ENCODE measurements at regions not wholly inside any gene's neighbourhood (a gene's known extent, or its start where the extent isn't known, plus 50 kb on each side); places are given as distances from the start of the nearest gene placed in this dataset.

GRCh38 chr9:85216601-85217000 lies 525.2 kb downstream of the AGTPBP1 start:
- no peak overlapping the region for H3K4me3 ChIP-seq (ENCODE audit: low read depth, low read length)
- no peak for DNase-seq (ENCODE audit: low read depth)
- TF ChIP-seq CTCF (IDR thresholded peaks at IDR 0.05; ENCODE audit: insufficient read depth, low read depth, low read length, missing control alignments) = no peak

DNA sequence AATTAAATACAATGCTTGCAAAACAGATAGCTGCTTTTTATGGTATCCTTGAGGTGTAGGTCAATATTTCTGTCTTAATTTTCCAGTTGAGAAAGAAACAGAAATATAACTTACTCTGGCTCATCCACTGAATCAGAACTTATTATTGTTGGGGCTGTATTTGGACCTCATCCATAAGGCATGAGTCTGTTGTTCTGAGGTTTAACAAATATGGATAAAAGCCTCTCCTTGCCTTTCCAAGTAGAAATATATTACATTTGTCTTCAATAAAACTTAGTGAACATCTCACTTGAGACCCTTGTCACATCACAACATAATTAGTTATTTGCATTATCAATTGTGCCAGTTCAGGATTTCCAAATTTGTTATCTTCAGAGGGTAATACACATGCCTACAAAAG lies 525.8 kb downstream of the AGTPBP1 start:
- TF ChIP-seq CTCF (IDR thresholded peaks at IDR 0.05; ENCODE audit: insufficient read depth, low read depth, low read length, missing control alignments) = no peak
- no peak for DNase-seq (ENCODE audit: low read depth)

DNA sequence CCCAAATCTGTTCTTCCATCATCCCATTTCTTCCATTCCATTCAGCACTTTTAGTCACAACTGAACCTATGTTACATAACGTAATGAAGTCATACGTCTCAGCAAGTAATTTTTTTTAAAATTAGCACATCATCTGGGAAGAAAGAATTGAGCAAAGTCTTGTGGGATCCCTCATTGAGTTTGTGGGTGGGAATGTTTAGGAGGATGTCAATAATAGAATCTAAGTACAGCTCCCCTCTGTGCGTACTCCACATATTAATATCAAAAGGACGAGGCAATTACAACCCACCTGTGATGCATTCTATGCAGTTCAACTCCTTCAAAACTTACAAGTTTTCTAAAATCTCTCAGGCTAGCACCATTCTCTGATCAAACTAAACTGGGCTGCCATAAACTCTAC lies 526.3 kb downstream of the AGTPBP1 start:
- no peak for TF ChIP-seq CTCF (IDR thresholded peaks at IDR 0.05; ENCODE audit: insufficient read depth, low read depth, low read length, missing control alignments)
- no peak overlapping the region for H3K4me3 ChIP-seq (ENCODE audit: low read depth, low read length)
- no peak for DNase-seq (ENCODE audit: low read depth)

More for the DNA sequence above, 525.8 kb downstream of the AGTPBP1 start:
- no peak overlapping the region for H3K4me3 ChIP-seq (ENCODE audit: low read depth, low read length)

DNA sequence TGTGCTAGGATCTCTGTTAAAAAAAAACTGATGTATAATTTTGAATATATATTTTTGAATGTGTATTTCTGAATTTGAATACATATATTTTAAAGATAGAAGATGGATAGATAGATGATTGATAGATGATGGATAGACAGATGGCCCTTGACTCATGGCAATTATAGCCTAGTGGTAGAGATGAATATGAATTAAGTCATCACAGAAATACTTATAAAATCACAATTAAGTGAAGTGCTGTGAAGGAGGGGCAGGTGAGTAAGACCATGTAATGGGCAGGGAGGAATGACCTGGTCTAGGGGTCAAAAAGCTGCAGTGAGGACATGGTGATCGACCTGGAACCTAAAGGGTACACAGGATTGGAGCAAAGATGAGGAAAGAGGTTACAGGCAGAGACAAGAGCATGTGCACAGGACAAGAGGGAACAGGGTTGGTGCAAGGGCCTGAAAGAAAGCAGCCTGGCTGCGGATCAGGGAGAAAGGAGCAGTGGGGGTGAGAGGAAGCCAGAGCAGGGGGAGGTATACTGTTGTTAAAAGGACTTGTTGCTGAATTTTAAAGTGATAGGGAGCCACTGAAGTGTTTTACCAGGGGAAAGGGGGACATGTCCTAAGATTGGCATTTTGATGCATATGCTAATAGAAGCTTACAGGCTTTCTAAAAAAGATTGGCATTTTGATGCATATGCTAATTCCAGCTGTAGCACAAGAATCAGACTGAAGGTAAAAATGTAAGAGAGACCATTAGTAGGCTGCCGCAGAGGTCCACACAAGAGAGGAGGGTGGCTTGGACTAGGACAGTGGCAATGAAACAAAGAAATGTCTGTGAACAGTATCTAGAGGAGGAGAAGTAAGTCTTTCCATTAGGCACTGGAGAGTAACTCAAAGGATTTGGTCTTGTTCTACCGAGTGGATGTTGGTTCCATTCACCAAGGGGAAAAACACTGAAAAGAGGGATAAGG lies 527.8 kb downstream of the AGTPBP1 start:
- TF ChIP-seq CTCF (IDR thresholded peaks at IDR 0.05; ENCODE audit: insufficient read depth, low read depth, low read length, missing control alignments) = no peak
- DNase-seq (ENCODE audit: low read depth) = no peak

GRCh38 chr9:85212887-85213286 lies 528.9 kb downstream of the AGTPBP1 start:
- H3K4me3 ChIP-seq (ENCODE audit: low read depth, low read length) = no peak overlapping the region
- no peak for TF ChIP-seq CTCF (IDR thresholded peaks at IDR 0.05; ENCODE audit: insufficient read depth, low read depth, low read length, missing control alignments)
- no peak for DNase-seq (ENCODE audit: low read depth)

More for the DNA sequence above, 527.8 kb downstream of the AGTPBP1 start:
- H3K4me3 ChIP-seq (ENCODE audit: low read depth, low read length) = no peak overlapping the region

DNA sequence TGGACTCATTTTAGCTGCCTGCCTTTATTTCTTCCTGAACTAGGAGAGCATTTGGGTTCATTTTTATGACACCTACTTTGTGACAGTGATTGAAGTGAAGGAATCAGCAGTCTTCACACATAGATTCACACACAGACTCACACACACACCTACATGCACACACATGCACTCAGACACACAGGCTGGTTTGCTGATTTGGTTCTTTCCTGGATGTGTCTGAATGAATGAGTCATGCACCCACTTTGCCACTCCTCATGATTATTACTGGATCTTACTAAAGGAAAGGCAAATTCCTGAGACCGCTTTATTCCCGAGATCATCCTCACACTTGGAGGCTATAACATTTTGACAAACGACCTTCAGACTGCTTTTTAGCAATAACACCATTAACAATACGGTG lies 529.5 kb downstream of the AGTPBP1 start:
- DNase-seq (ENCODE audit: low read depth) = no peak
- H3K4me3 ChIP-seq (ENCODE audit: low read depth, low read length) = no peak overlapping the region
- no peak for TF ChIP-seq CTCF (IDR thresholded peaks at IDR 0.05; ENCODE audit: insufficient read depth, low read depth, low read length, missing control alignments)

All from GM12865 (cell line).